Activated CD4-positive, alpha-beta T cell treated with anti-CD3 and anti-CD28 coated beads, Interleukin-2, amount 50 U/mL, for 24 hours (primary cell): ENCODE measurements at regions not wholly inside any gene's neighbourhood (a gene's known extent, or its start where the extent isn't known, plus 50 kb on each side); places are given as distances from the start of the nearest gene placed in this dataset.

Experiments used
- DNase-seq, 2 donors: peaks; one replicate each; pipeline ENCODE4 v3.0.0-alpha.2; 2020; ENCODE audit warnings: low read depth in 1 of 2, low spot score in 1 of 2

DNA sequence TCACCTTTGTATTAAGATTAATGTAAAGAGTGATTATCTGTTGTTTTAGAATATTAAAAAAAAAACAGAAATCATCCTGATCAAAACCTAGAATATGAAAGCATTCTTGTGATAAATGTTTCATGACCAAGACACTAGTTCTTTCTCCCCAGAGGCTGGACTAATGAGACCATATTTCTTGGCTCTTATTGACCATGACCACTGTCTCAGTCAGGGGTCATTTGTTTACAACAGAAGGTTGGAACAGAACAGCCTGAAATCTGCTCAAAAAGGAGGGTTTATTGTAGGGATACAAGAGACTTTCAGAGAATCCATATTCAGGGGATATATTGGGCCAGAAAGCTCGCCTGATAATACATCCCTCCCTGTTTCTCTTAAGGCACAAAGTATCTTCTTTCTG, 87.7 kb downstream of the TMEM30B start:
- DNase-seq: no peak

DNA sequence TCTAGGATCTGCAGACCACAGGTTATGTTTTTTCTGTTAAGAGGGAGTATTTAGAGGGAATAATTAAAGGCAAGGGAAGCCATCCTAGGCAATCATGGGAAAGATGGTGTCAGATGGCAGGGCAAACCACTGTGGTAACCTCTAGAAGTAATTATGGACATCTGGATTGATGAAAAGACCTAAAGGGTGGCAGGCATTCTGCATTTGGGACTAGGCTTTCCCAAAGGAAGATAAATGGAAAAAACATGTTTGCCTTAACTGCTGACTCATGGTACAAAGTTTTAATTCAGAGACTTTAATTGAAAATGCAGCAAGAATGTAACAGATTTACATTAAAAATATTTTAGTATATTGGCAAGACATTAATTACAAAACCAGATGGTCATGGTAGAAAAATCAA, 88.1 kb downstream of the TMEM30B start:
- no peak for DNase-seq

- DNase-seq: no peak
Observed at GRCh38 chr14:61191733-61192132, 89.4 kb downstream of the TMEM30B start.

GRCh38 chr14:61190341-61190740, 90.8 kb downstream of the TMEM30B start:
- DNase-seq: no peak

GRCh38 chr14:61188978-61189808, 91.9 kb downstream of the TMEM30B start:
- DNase-seq: peak in 1 of 2 donors; percentile 2

GRCh38 chr14:61188196-61188595, 92.9 kb downstream of the TMEM30B start:
- no peak for DNase-seq

GRCh38 chr14:61187196-61187905, 93.8 kb downstream of the TMEM30B start:
- DNase-seq: no peak

GRCh38 chr14:61186341-61187195, 94.6 kb downstream of the TMEM30B start:
- DNase-seq: no peak

DNA sequence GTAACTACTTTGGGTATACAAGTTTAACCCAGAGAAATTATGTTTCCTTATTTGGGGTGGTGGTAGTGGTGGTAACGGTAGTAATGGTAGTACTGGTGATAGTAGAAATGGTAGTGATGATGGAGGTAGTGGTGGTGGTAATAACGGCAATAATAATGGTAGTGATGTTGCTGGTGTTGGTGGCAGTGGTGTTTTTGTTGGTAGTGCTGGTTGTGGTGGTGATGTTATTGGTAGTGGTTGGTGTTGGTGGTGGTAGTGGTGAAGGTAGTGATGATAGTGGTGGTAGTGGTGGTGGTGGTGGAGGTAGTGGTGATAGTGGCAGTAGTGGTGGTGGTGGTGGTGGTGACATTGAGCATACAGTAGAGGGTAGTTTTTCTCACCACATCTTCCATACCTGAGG, 95.6 kb downstream of the TMEM30B start:
- DNase-seq: no peak

DNA sequence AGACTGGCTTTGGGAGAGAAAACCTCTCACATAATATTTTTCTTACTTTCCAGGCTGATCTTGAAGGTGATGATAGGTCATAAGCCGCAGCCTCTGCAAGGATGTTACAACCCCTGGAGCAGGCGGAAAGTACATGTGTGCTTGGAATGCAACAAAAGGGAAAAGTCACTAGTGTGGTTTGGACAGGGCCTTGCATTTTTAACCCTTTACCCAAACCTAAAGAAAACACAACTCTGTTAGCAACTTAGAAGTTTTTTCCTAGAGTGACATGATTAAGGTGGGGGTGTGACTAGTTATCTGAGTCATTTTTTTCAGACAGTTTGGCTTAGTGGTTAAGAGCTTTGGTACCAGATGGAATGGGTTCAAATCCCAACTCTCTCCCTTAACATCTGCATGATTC, 97.0 kb downstream of the TMEM30B start:
- DNase-seq: no peak

- DNase-seq: no peak
Observed at GRCh38 chr14:61183196-61183885, 97.8 kb downstream of the TMEM30B start.

DNA sequence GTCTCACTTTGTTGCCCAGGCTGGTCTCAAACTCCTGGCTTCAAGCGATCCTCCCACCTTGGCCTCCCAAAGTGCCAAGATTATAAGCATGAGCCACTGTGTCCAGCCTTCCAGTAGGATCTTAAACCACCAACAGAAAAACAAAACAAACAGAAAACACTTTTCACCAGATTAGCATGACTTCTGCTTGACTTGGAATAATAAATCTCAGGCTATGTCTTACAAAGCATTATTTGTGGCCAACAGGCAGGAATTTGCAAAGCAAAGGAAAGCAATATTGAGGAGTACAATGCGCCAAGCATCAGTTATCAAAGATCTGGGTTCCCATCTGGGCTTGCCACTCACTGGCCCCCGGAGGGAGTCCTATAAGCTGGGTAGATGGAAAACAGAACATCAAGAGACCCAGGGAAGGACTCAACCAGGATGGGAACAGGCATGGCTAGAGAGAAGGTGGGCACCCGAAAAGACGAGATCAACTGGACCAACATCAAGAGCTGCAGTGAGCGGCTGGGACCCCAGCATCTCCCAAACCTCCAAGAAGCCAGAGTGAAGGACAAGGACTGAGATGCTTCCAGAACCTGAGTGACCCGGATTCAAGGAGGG, 101.2 kb downstream of the TMEM30B start:
- DNase-seq: no peak

GRCh38 chr14:61179061-61179690, 102.0 kb downstream of the TMEM30B start:
- DNase-seq: no peak

DNA sequence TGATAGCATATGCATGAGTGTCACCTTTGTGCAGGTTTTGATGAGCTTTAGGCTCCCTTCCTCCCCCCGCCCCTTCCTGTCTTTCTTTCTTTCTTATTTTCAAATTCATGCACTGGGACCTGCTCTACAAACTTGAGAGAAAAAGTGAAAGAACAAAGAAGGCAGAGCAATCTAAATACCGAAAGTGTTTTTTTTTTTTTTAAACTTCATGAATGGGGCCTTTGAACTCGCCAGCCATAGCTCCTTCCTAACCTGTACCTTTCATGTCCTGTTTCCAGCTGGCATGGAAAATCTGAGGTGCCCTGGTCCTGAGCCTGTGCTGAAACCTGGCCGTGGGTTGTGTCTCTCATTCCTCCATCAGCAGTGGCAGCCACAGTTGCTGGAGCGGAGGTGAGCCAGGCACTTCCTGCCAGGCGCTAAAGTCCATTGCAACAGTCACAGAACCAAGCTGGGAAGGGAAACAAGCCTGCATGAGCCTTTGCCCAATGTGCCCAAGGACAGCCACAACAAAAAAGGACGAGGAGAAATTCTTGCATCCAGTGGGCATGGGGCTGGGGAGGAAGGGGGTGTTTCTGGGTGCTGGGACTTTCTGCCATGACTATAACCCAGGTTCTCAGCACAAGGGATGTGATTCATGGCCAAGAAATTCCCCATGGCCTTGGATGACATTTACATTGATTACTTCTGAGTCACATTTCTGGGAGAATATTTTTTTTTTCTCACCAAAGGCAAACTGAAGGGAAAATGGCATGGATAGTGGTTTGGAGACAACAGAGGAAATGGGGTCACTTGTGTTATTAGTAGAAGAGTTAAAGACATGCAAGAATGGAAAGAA, 102.7 kb downstream of the TMEM30B start:
- peak; percentile 6 to 60 for DNase-seq

DNA sequence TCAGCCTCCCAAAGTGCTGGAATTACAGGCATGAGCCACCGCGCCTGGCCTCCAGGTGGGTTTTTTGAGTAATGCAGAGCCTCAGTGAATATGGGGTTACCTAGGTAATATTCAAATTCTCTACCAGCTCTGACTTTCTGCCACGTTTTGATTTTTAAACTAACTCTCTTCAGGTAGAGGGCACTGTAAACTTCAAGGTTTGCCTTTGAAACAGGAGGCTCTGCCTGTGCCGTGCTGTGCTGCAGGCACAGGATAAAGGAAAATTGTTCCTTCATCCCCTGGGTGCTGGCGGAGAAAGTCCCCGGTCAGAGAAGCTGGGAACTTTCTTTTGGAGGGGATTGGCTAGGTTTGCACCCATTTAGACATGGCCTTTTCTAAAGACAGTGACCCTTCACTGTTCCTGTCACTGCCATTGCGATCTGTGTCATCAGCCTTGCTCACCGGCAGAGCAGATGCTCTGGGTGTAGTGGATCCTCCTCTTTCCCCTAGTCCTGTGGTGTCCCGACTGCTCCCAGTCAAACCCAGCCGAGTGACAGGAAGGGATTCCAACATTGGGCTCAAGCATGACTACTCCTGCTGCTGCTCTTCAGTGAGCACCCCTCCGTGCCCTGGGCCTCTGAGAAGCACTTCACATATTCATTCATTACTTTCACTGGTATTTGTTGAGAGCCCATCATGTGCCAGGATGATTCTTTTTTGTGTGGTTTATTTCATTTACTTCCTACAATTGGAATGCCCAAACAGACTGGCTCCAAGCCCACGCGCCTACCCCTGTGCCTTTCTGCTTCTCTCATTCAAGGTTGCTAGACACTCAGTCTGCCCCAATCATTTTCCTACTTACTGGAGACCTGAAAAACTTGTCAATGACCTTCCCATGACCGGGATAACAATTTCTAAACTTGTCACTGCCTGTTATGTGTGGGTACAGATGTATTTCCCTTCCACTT, 103.6 kb downstream of the TMEM30B start:
- no peak for DNase-seq

DNA sequence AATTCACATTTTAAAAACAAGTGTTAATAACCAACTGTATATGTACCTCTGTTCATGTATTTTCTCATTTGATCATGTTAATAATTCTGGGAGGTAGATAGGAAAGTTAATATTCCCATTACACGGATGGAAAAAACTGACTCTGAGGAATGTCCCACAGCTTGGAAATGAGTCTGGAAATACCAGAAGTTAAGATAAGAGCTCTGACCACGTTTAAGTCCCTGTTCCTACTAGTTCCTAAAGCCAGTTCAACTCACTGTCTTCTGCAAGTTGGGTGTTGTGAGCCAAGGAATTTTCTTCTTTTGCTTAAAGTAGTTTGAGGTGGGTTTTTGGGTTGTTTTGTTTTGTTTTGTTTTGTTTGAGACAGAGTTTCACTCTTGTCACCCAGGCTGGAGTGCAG, 104.5 kb downstream of the TMEM30B start:
- DNase-seq: no peak

DNA sequence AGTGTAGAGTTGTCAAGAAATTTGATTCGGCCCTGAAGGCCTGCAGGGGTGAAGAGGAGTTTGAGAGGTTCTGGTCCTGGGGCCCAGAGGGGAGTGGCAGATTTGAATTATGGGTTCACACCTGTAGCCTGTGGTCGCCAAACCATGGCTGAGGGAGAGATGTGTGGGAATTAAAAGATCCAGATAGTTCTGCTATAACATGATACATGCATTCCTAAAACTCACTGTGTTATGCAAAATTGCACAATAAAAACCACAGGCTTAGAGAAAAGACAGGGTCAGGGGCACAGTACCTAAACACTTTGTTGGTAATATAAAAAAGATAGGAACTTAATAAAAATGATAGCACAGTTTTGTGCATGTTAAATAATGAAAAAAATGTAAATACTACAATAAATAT, 106.2 kb downstream of the TMEM30B start:
- no peak for DNase-seq

- no peak for DNase-seq
Observed at GRCh38 chr14:61174441-61174891, 106.7 kb downstream of the TMEM30B start.
